ENCODE measurements at regions not wholly inside any gene's neighbourhood (a gene's known extent, or its start where the extent isn't known, plus 50 kb on each side); places are given as distances from the start of the nearest gene placed in this dataset.

- 53 to 76% methylated on average over 18 to 49 of the region's 49 CpGs for WGBS, 2 donors (ENCODE audit: low coverage in 1 of 2)
- no peak overlapping the region for H3K4me3 ChIP-seq
- DNase-seq, result no peak
- no peak overlapping the region for H3K27ac ChIP-seq
- no peaks in the 10 kb centered on the region for H3K27me3 ChIP-seq
- in situ Hi-C loops (cut with MboI; ENCODE audit: low pct_ligation_motif_present in 1 of 4, low pct_unique_long_range_greater_than_20kb in 1 of 4, low sequenced_read_pairs in 3 of 4) (loop anchor here in 1 of 4 donors (25.0 kb wide), 1 partner anchor 97 kb away; no protein-coding TSS in a partner anchor), intact Hi-C loops (cut with DNase I; ENCODE audit: low total_unique reads) (no loop called here)
- no peak for TF ChIP-seq POLR2AphosphoS5 (IDR thresholded peaks at IDR 0.05)
- TF ChIP-seq POLR2A (IDR thresholded peaks at IDR 0.05), result no peak
- TF ChIP-seq CTCF (IDR thresholded peaks at IDR 0.05), result no peak
- TF ChIP-seq EP300 (IDR thresholded peaks at IDR 0.05; ENCODE audit: low read depth), result no peak
- H3K4me1 ChIP-seq, result no peaks in the 10 kb centered on the region
- peaks cover 9 to 30% of the 10 kb centered on the region in 2 donors for H3K9me3 ChIP-seq
- no peaks in the 10 kb centered on the region for H3K36me3 ChIP-seq
Observed at GRCh38 chr12:34340534-34341361, 318.5 kb downstream of the ALG10 start.

- no peaks in the 10 kb centered on the region for H3K36me3 ChIP-seq
- intact Hi-C loops (cut with DNase I; ENCODE audit: low total_unique reads), result no loop called here
- H3K27me3 ChIP-seq, result no peaks in the 10 kb centered on the region
- in situ Hi-C loops (cut with MboI; ENCODE audit: low pct_ligation_motif_present in 1 of 4, low pct_unique_long_range_greater_than_20kb in 1 of 4, low sequenced_read_pairs in 3 of 4), result loop anchor here in 1 of 4 donors (25.0 kb wide), 1 partner anchor 96 kb away; no protein-coding TSS in a partner anchor
- H3K9me3 ChIP-seq, result peaks cover 9 to 26% of the 10 kb centered on the region in 2 donors
- no peak overlapping the region for H3K27ac ChIP-seq
- H3K4me1 ChIP-seq, result no peaks in the 10 kb centered on the region
- DNase-seq, result no peak
- 53% methylated on average over 21 of the region's 21 CpGs; no CpG with 5 or more reads in 1 of the 2 donors for WGBS, 2 donors (ENCODE audit: low coverage in 1 of 2)
- no peak for TF ChIP-seq POLR2A (IDR thresholded peaks at IDR 0.05)
- TF ChIP-seq EP300 (IDR thresholded peaks at IDR 0.05; ENCODE audit: low read depth), result no peak
- no peak for TF ChIP-seq POLR2AphosphoS5 (IDR thresholded peaks at IDR 0.05)
- TF ChIP-seq CTCF (IDR thresholded peaks at IDR 0.05), result no peak
- H3K4me3 ChIP-seq, result no peak overlapping the region
Observed at GRCh38 chr12:34341362-34341733, 319.1 kb downstream of the ALG10 start.

- H3K9me3 ChIP-seq, result peaks cover 9 to 23% of the 10 kb centered on the region in 2 donors
- in situ Hi-C loops (cut with MboI; ENCODE audit: low pct_ligation_motif_present in 1 of 4, low pct_unique_long_range_greater_than_20kb in 1 of 4, low sequenced_read_pairs in 3 of 4), result loop anchor here in 1 of 4 donors (25.0 kb wide), 1 partner anchor 95 kb away; no protein-coding TSS in a partner anchor
- no peak for DNase-seq
- no peaks in the 10 kb centered on the region for H3K36me3 ChIP-seq
- intact Hi-C loops (cut with DNase I; ENCODE audit: low total_unique reads), result no loop called here
- no peaks in the 10 kb centered on the region for H3K4me1 ChIP-seq
- H3K27ac ChIP-seq, result no peak overlapping the region
- H3K4me3 ChIP-seq, result no peak overlapping the region
- no peaks in the 10 kb centered on the region for H3K27me3 ChIP-seq
- no peak for TF ChIP-seq CTCF (IDR thresholded peaks at IDR 0.05)
- no peak for TF ChIP-seq POLR2AphosphoS5 (IDR thresholded peaks at IDR 0.05)
- TF ChIP-seq EP300 (IDR thresholded peaks at IDR 0.05; ENCODE audit: low read depth), result no peak
- no peak for TF ChIP-seq POLR2A (IDR thresholded peaks at IDR 0.05)
- WGBS, 2 donors (ENCODE audit: low coverage in 1 of 2), result 72% methylated on average over 25 of the region's 25 CpGs; no CpG with 5 or more reads in 1 of the 2 donors
Observed at GRCh38 chr12:34342048-34342447, 319.8 kb downstream of the ALG10 start.

- 85 to 88% methylated on average over 11 to 22 of the region's 22 CpGs for WGBS, 2 donors (ENCODE audit: low coverage in 1 of 2)
- H3K27me3 ChIP-seq, result no peaks in the 10 kb centered on the region
- intact Hi-C loops (cut with DNase I; ENCODE audit: low total_unique reads) (no loop called here), in situ Hi-C loops (cut with MboI; ENCODE audit: low pct_ligation_motif_present in 1 of 4, low pct_unique_long_range_greater_than_20kb in 1 of 4, low sequenced_read_pairs in 3 of 4) (loop anchor here in 1 of 4 donors (25.0 kb wide), 1 partner anchor 94 kb away; no protein-coding TSS in a partner anchor)
- TF ChIP-seq POLR2AphosphoS5 (IDR thresholded peaks at IDR 0.05) (no peak), CTCF (IDR thresholded peaks at IDR 0.05) (no peak), POLR2A (IDR thresholded peaks at IDR 0.05) (no peak), EP300 (IDR thresholded peaks at IDR 0.05; ENCODE audit: low read depth) (no peak)
- no peak overlapping the region for H3K4me3 ChIP-seq
- DNase-seq, result no peak
- H3K4me1 ChIP-seq, result no peaks in the 10 kb centered on the region
- no peaks in the 10 kb centered on the region for H3K36me3 ChIP-seq
- no peak overlapping the region for H3K27ac ChIP-seq
- peaks cover 16 to 35% of the 10 kb centered on the region in 2 donors for H3K9me3 ChIP-seq
Observed at GRCh38 chr12:34343345-34343744, 321.0 kb downstream of the ALG10 start.
